Activated CD4-positive, alpha-beta memory T cell treated with anti-CD3 and anti-CD28 coated beads for 36 hours (primary cell): ENCODE measurements at regions not wholly inside any gene's neighbourhood (a gene's known extent, or its start where the extent isn't known, plus 50 kb on each side); places are given as distances from the start of the nearest gene placed in this dataset.

Source experiments
- CTCF ChIA-PET: fragments of 350-600 bp; sonication (Branson Sonifier 250); formaldehyde crosslinking; loops from one replicate; lab custom pipeline; 2021; ENCODE audit warnings: antibody characterized with exemption, inconsistent platforms; lab: Charles Lee
- POLR2A ChIA-PET: fragments of 350-600 bp; sonication (Branson Sonifier 250); formaldehyde crosslinking; loops from one replicate; lab custom pipeline; 2021; ENCODE audit warnings: antibody characterized with exemption; lab: Charles Lee
- DNase-seq: peaks from one replicate; pipeline ENCODE4 v3.0.0-alpha.2; 2020
- H3K27ac Mint-ChIP-seq: one replicate; pipeline ENCODE4 v1.8.0; 2021; ENCODE audit warnings: mixed read lengths
- H3K27me3 Mint-ChIP-seq: one replicate; pipeline ENCODE4 v1.8.0; 2021; ENCODE audit warnings: mixed read lengths
- H3K36me3 Mint-ChIP-seq: one replicate; pipeline ENCODE4 v1.8.0; 2021; ENCODE audit warnings: mixed read lengths
- H3K4me1 Mint-ChIP-seq: one replicate; pipeline ENCODE4 v1.8.0; 2021; ENCODE audit warnings: low read depth, mixed read lengths
- H3K4me3 Mint-ChIP-seq: one replicate; pipeline ENCODE4 v1.8.0; 2021; ENCODE audit warnings: mild to moderate bottlenecking, mixed read lengths
- H3K9me3 Mint-ChIP-seq: one replicate; pipeline ENCODE4 v1.8.0; 2021; ENCODE audit warnings: mixed read lengths
- intact Hi-C: fragments of 100-400 bp; cut with micrococcal nuclease; formaldehyde crosslinking; loops from one replicate; pipeline ENCODE4 v1.15.1; 2023

- CTCF ChIA-PET, result no interaction called here
- H3K4me1 Mint-ChIP-seq, result no peaks in the 10 kb centered on the region
- no peaks in the 10 kb centered on the region for H3K36me3 Mint-ChIP-seq
Measured at GRCh38 chr16:48053418-48053745, 102.4 kb downstream of the ABCC12 start.

GRCh38 chr16:48052731-48053417, 102.9 kb downstream of the ABCC12 start:
- DNase-seq, result no peak
- intact Hi-C loops, result loop anchor here (10.0 kb wide), 1 partner anchor 102 kb away; the partner anchor contains the start of gene ABCC12
- ChIA-PET CTCF (interaction anchor here (1.1 kb wide), 1 partner anchor 9 kb away, joined by 3 read pairs; no protein-coding TSS in a partner anchor), POLR2A (no interaction called here)
- peaks cover 21% of the 10 kb centered on the region for H3K27me3 Mint-ChIP-seq
- no peak overlapping the region for H3K27ac Mint-ChIP-seq
- no peaks in the 10 kb centered on the region for H3K4me1 Mint-ChIP-seq
- no peaks in the 10 kb centered on the region for H3K36me3 Mint-ChIP-seq
- no peak overlapping the region for H3K4me3 Mint-ChIP-seq
- H3K9me3 Mint-ChIP-seq, result no peaks in the 10 kb centered on the region

More at GRCh38 chr16:48053418-48053745, 102.4 kb downstream of the ABCC12 start:
- no peak overlapping the region for H3K4me3 Mint-ChIP-seq
- H3K27ac Mint-ChIP-seq, result no peak overlapping the region
- POLR2A ChIA-PET, result interaction anchor here (0.6 kb wide), 1 partner anchor 939 kb away, joined by 3 read pairs; no protein-coding TSS in a partner anchor
- H3K27me3 Mint-ChIP-seq, result peaks cover 21% of the 10 kb centered on the region
- intact Hi-C loops, result loop anchor here (10.0 kb wide), 1 partner anchor 101 kb away; the partner anchor contains the start of gene ABCC12
- no peak for DNase-seq
- H3K9me3 Mint-ChIP-seq, result no peaks in the 10 kb centered on the region

- Mint-ChIP-seq H3K36me3 (no peaks in the 10 kb centered on the region), H3K27ac (no peak overlapping the region), H3K9me3 (no peaks in the 10 kb centered on the region), H3K4me3 (no peak overlapping the region), H3K4me1 (no peaks in the 10 kb centered on the region), H3K27me3 (peaks cover 20% of the 10 kb centered on the region)
- POLR2A ChIA-PET, result no interaction called here
- CTCF ChIA-PET, result no interaction called here
- intact Hi-C loops, result loop anchor here (10.0 kb wide), 1 partner anchor 104 kb away; the partner anchor contains the start of gene ABCC12
- DNase-seq, result no peak
Measured at GRCh38 chr16:48050871-48051270, 104.9 kb downstream of the ABCC12 start.

- H3K27ac Mint-ChIP-seq, result no peak overlapping the region
- POLR2A ChIA-PET, result no interaction called here
- intact Hi-C loops, result loop anchor here (10.0 kb wide), 1 partner anchor 105 kb away; the partner anchor contains the start of gene ABCC12
- H3K9me3 Mint-ChIP-seq, result no peaks in the 10 kb centered on the region
- H3K4me3 Mint-ChIP-seq, result no peak overlapping the region
- H3K4me1 Mint-ChIP-seq, result no peaks in the 10 kb centered on the region
- CTCF ChIA-PET, result interaction anchor here (1.2 kb wide), 1 partner anchor 67 kb away, joined by 3 read pairs; no protein-coding TSS in a partner anchor
- peaks cover 17% of the 10 kb centered on the region for H3K27me3 Mint-ChIP-seq
- no peaks in the 10 kb centered on the region for H3K36me3 Mint-ChIP-seq
- no peak for DNase-seq
Measured at GRCh38 chr16:48049847-48050246, 105.9 kb downstream of the ABCC12 start.

- Mint-ChIP-seq H3K36me3 (no peaks in the 10 kb centered on the region), H3K9me3 (no peaks in the 10 kb centered on the region), H3K4me3 (no peak overlapping the region), H3K27me3 (peaks cover 10% of the 10 kb centered on the region), H3K27ac (no peak overlapping the region), H3K4me1 (no peaks in the 10 kb centered on the region)
- intact Hi-C loops, result no loop called here
- ChIA-PET POLR2A (no interaction called here), CTCF (no interaction called here)
- no peak for DNase-seq
Measured at GRCh38 chr16:48047720-48048119, 108.1 kb downstream of the ABCC12 start.

- Mint-ChIP-seq H3K9me3 (no peaks in the 10 kb centered on the region), H3K27me3 (peaks cover 9% of the 10 kb centered on the region), H3K27ac (no peak overlapping the region), H3K4me1 (no peaks in the 10 kb centered on the region), H3K4me3 (no peak overlapping the region), H3K36me3 (no peaks in the 10 kb centered on the region)
- ChIA-PET POLR2A (no interaction called here), CTCF (no interaction called here)
- no peak for DNase-seq
- intact Hi-C loops, result no loop called here
Measured at GRCh38 chr16:48047241-48047640, 108.6 kb downstream of the ABCC12 start.

- intact Hi-C loops, result no loop called here
- Mint-ChIP-seq H3K9me3 (no peaks in the 10 kb centered on the region), H3K4me1 (no peaks in the 10 kb centered on the region), H3K27me3 (peaks cover 5% of the 10 kb centered on the region), H3K4me3 (no peak overlapping the region), H3K36me3 (no peaks in the 10 kb centered on the region), H3K27ac (no peak overlapping the region)
- ChIA-PET CTCF (no interaction called here), POLR2A (no interaction called here)
- no peak for DNase-seq
Measured at GRCh38 chr16:48044117-48044516, 111.7 kb downstream of the ABCC12 start.

GRCh38 chr16:48041981-48042421, 113.8 kb downstream of the ABCC12 start:
- ChIA-PET POLR2A (no interaction called here), CTCF (no interaction called here)
- DNase-seq, result no peak
- H3K4me1 Mint-ChIP-seq, result no peaks in the 10 kb centered on the region
- H3K4me3 Mint-ChIP-seq, result no peak overlapping the region
- H3K27me3 Mint-ChIP-seq, result peaks cover 5% of the 10 kb centered on the region
- no peak overlapping the region for H3K27ac Mint-ChIP-seq
- H3K36me3 Mint-ChIP-seq, result no peaks in the 10 kb centered on the region
- intact Hi-C loops, result no loop called here
- H3K9me3 Mint-ChIP-seq, result no peaks in the 10 kb centered on the region

GRCh38 chr16:48035142-48035541, 120.7 kb downstream of the ABCC12 start:
- no peak for DNase-seq
- Mint-ChIP-seq H3K27ac (no peak overlapping the region), H3K9me3 (peaks cover 4% of the 10 kb centered on the region), H3K4me1 (no peaks in the 10 kb centered on the region), H3K4me3 (no peak overlapping the region), H3K36me3 (no peaks in the 10 kb centered on the region), H3K27me3 (peaks cover 10% of the 10 kb centered on the region)
- CTCF ChIA-PET, result no interaction called here
- POLR2A ChIA-PET, result no interaction called here
- intact Hi-C loops, result no loop called here

GRCh38 chr16:48030926-48031325, 124.9 kb downstream of the ABCC12 start:
- POLR2A ChIA-PET, result no interaction called here
- Mint-ChIP-seq H3K9me3 (peaks cover 4% of the 10 kb centered on the region), H3K36me3 (no peaks in the 10 kb centered on the region), H3K27ac (no peak overlapping the region), H3K4me1 (no peaks in the 10 kb centered on the region), H3K4me3 (no peak overlapping the region), H3K27me3 (peaks cover 10% of the 10 kb centered on the region)
- no peak for DNase-seq
- CTCF ChIA-PET, result no interaction called here
- intact Hi-C loops, result no loop called here

GRCh38 chr16:48029768-48030167, 126.0 kb downstream of the ABCC12 start:
- Mint-ChIP-seq H3K27ac (no peak overlapping the region), H3K4me1 (no peaks in the 10 kb centered on the region), H3K9me3 (peaks cover 4% of the 10 kb centered on the region), H3K36me3 (no peaks in the 10 kb centered on the region), H3K4me3 (no peak overlapping the region), H3K27me3 (peaks cover 9% of the 10 kb centered on the region)
- CTCF ChIA-PET, result interaction anchor here (1.0 kb wide), 1 partner anchor 14 kb away, joined by 3 read pairs; no protein-coding TSS in a partner anchor
- intact Hi-C loops, result no loop called here
- no peak for DNase-seq
- POLR2A ChIA-PET, result no interaction called here

- Mint-ChIP-seq H3K4me3 (no peak overlapping the region), H3K36me3 (no peaks in the 10 kb centered on the region), H3K27me3 (peaks cover 5% of the 10 kb centered on the region), H3K4me1 (no peaks in the 10 kb centered on the region), H3K9me3 (no peaks in the 10 kb centered on the region), H3K27ac (no peak overlapping the region)
- DNase-seq, result no peak
- POLR2A ChIA-PET, result no interaction called here
- intact Hi-C loops, result no loop called here
- CTCF ChIA-PET, result interaction anchor here (1.2 to 1.4 kb wide), 2 partner anchors 20 to 1095 kb away, joined by 3 read pairs; no protein-coding TSS in a partner anchor
Measured at GRCh38 chr16:48025359-48025758, 130.4 kb downstream of the ABCC12 start.

GRCh38 chr16:48024042-48024441, 131.8 kb downstream of the ABCC12 start:
- DNase-seq, result no peak
- no peak overlapping the region for H3K27ac Mint-ChIP-seq
- H3K27me3 Mint-ChIP-seq, result peaks cover 5% of the 10 kb centered on the region
- H3K4me1 Mint-ChIP-seq, result no peaks in the 10 kb centered on the region
- ChIA-PET POLR2A (no interaction called here), CTCF (no interaction called here)
- H3K9me3 Mint-ChIP-seq, result no peaks in the 10 kb centered on the region
- H3K36me3 Mint-ChIP-seq, result no peaks in the 10 kb centered on the region
- intact Hi-C loops, result no loop called here
- no peak overlapping the region for H3K4me3 Mint-ChIP-seq
